ENCODE measurements at regions not wholly inside any gene's neighbourhood (a gene's known extent, or its start where the extent isn't known, plus 50 kb on each side); places are given as distances from the start of the nearest gene placed in this dataset.
"Not testable (repeated sequence)": the region's sequence is repeated elsewhere in the genome, so short reads cannot be mapped to it uniquely, and the experiment has no call there.

GRCh38 chr1:232378266-232379062 is 251.5 kb downstream of the SIPA1L2 start:
- no peak for DNase-seq

DNA sequence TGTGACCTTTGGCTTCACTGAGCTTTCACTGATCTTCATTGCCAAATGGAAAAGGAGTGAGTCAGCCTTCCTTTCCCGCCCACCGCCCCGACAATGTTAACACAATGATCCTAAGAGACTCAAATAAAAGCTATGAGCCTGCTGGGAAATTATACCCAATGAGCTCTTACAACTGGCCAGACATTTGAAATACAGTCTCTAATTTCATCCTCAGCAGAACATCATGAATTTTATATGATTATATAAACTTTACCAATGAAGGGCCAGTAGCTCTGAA is 252.5 kb downstream of the SIPA1L2 start:
- no peak for DNase-seq

- DNase-seq: no peak
Observed at GRCh38 chr1:232376632-232377493, 253.1 kb downstream of the SIPA1L2 start.

- no peak for DNase-seq
Observed at GRCh38 chr1:232372841-232373440, 257.0 kb downstream of the SIPA1L2 start.

GRCh38 chr1:232372431-232372830 is 257.5 kb downstream of the SIPA1L2 start:
- no peak for DNase-seq

- no peak for DNase-seq
Observed at GRCh38 chr1:232369451-232370296, 260.3 kb downstream of the SIPA1L2 start.

DNA sequence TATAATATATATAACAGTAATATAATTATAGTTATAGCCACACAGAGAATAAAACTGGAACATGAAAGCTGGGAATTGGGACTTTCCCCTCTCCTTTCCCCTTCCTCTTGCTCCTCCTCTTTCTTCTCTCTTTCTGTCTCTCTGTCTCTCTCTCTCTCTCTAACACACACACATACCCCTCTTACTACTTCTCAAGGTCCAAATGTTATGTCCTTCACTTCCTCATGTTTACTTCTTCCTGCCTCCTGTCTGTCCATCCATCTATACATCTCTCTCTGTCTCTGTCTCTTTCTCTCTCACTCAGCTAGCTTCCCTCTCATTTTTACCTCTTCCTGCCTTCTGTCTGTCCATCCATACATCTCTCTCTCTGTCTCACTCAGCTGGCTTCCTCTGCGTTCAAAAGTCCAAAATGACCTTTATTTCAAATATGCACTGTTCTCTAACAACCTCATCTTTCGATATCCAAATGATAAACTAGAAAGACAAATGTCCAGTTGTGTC is 261.1 kb downstream of the SIPA1L2 start:
- DNase-seq: no peak

- peak; percentile 59 for DNase-seq
Observed at GRCh38 chr1:232367293-232367692, 262.6 kb downstream of the SIPA1L2 start.

- no peak for DNase-seq
Observed at GRCh38 chr1:232364654-232365382, 265.1 kb downstream of the SIPA1L2 start.

DNA sequence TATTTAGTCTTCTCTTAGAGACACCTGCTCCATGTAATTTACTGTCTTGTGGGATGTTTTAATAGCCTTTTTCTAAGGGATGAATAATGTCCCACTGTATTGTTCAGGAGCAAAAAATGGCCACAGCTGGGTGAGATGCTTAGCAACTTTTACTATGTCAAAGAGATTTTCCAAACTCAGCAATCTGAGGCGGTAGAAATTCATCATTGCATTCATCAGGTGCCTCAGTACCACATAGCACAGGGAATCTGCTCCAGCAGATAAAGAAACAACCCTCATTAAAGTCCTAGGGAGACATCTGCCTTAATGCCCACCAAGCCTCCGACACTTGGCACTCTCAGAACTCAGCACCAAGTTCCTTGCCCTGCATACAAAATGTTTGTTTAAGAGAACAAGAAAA is 266.9 kb downstream of the SIPA1L2 start:
- no peak for DNase-seq

- no peak for DNase-seq
Observed at GRCh38 chr1:232357416-232357815, 272.5 kb downstream of the SIPA1L2 start.

- DNase-seq: no peak
Observed at GRCh38 chr1:232355162-232356006, 274.5 kb downstream of the SIPA1L2 start.

GRCh38 chr1:232353001-232353400 is 276.9 kb downstream of the SIPA1L2 start:
- no peak for DNase-seq

- DNase-seq: no peak
Observed at GRCh38 chr1:232352366-232352765, 277.6 kb downstream of the SIPA1L2 start.

DNA sequence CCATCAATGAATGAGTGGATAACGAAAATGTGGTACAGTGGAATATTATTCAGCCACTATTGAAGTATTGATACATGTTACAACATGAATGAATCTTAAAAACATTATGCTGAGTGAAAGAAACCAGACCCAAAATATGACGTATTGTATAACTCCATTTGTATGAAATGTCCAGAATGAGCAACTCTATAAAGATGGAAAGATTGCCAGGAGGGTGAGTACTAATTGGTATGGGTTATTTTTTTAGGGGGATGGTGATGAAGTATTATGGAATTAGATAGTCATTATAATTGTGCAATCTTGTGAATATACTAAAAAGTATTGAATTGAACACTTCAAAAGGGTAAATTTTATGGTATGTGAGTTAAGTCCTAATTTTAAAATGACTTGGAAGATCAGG is 278.6 kb downstream of the SIPA1L2 start:
- DNase-seq: no peak

DNA sequence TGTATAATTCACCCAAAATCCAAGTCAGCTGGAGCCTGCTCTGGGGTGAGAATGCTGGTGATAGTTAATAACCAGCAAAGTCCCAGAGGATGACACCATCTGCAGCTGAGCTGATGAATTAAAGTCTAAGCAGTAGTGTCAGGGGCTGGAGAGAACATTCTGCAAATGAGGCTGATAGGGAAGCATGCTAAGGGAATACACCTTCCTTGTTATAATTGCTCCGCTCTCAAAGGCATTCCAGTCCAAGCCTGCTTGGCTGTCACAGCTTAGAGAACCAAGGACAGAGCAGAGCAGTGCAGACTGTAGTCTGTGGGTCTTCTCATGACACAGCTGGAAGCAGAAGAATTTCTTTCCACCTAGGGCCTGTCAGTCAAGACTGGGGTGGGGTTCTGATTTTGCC is 283.1 kb downstream of the SIPA1L2 start:
- DNase-seq: no peak

DNA sequence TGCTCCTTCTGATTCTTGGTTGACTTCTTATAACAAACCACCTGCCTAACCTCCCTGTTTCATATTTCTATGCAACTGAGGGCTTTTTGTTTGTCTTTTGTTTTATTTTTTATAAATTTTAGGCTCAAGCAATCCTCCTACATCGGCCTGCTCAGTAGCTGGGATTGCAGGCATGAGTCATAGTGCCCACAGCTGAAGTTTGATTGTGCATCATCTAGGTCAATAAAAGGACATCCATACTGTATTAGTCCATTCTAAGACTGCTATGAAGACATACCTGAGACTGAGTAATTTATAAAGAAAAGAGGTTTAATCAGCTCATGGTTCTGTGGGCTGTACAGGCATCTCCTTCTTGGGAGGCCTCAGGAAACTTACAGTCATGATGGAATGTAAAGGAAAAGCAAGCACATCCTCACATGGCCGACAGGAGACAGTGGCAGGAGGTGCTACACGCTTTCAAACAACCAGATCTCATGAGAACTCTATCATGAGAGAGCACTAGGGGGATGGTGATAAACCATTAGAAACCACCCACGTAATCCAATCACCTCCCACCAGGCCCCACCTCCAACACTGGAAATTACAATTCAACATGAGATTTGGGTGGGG is 285.0 kb downstream of the SIPA1L2 start:
- DNase-seq: no peak

DNA sequence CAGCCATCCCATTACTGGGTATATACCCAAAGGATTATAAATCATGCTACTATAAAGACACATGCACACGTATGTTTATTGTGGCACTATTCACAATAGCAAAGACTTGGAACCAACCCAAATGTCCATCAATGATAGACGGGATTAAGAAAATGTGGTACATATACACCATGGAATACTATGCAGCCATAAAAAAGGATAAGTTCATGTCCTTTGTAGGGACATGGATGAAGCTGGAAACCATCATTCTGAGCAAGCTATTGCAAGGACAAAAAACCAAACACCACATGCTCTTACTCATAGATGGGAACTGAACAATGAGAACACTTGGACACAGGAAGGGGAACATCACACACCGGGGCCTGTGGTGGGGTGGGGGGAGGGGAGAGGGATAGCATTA is 285.7 kb downstream of the SIPA1L2 start:
- DNase-seq: not testable (repeated sequence)

DNA sequence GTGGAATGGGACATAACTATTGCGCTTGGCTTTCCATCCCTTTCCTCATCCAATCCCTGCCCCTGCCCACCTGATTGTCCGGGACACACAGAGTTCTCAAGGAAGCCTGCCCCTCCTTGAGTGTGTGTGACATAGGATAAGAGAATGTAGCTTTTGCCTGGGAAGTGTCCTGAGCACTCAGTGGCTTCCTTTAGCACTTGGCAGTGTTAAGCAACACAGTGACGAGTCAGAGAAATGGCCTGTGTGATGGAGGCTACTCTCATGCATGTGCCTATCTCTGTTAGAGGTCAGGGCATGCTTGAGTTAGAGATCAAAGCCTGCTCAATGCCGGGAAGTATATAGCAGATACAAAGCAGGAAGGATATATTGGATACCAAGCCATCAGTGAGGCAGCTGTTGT is 289.5 kb downstream of the SIPA1L2 start:
- DNase-seq: no peak

- no peak for DNase-seq
Observed at GRCh38 chr1:232339073-232339472, 290.9 kb downstream of the SIPA1L2 start.
